ENCODE measurements at regions not wholly inside any gene's neighbourhood (a gene's known extent, or its start where the extent isn't known, plus 50 kb on each side); places are given as distances from the start of the nearest gene placed in this dataset.

DNA sequence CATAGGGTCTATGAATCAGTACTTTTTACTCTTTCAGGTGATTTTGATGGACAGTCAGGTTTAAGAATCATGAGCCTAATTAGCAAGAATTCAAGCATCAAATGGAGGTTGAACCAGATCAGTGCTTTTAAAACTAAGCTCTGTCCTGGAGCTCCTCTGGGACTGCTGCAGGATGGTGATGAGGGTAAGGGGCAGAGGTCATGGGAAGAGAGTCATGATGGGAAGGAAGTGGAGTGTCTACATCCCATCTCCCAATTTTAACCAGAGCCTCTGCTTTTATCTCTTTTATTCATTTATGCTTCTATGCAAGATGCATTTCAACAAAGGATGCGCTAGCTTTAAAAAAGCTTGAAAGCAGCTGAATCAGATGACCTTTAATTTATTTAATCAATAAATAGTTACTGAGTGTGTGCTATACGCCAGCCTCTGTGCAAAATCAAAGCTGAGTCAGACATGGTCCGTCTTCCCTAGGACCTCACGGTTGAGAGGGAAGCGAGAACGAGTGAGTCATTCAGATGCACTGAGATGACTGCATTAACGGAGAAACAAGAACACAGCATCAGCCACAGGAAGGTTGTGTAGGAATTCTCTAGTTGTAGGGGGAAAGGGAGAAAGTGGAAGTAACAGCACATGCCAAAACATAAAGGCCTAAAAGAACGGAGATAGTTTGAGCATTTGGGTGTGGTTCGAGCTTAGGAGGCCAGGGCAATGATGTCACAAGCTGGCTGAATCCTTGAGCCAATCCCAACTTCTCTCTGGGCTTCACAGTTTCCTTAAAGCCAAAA, 441.6 kb upstream of the BRINP1 start:
- no peak for DNase-seq

GRCh38 chr9:119803679-119804078, 434.4 kb upstream of the BRINP1 start:
- no peak for DNase-seq

GRCh38 chr9:119802621-119803020, 433.4 kb upstream of the BRINP1 start:
- DNase-seq, result no peak

GRCh38 chr9:119802133-119802532, 432.9 kb upstream of the BRINP1 start:
- no peak for DNase-seq

DNA sequence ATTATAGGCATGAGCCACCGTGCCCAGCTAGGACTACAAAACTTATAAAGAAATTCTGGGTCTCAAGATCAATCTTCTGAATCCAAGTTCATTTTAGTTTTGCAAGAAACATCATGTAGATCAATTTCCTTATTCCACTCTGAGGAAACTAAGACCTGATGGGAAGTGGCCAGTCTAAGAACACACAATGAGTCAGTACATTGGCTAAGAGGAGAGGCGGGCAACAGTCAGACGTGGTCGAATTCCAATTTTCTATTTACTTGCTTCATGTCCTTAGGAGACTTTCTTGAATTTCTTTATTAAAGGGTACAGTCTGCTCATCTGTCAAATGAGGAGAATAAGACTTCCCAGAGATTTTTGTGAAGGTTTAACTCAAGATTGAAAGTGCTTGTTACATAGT, 432.1 kb upstream of the BRINP1 start:
- no peak for DNase-seq

DNA sequence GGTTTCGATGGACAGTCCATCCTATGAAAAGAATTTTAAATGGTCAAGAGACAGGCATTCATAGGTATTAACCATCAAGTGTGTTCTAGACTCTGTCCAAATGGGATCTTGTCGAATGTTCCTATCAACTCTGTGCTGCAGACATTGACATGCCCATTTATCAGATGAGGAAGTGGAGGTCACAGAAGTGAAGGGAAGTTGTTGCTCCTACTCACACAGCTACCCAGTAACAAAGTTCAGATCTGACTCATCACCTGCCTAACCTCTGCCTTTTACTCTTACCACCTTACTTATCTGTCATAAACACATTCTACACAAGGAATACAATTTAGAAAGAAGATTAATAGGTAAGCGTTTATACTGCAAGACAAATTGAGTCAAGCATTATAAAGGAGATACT, 426.2 kb upstream of the BRINP1 start:
- no peak for DNase-seq

DNA sequence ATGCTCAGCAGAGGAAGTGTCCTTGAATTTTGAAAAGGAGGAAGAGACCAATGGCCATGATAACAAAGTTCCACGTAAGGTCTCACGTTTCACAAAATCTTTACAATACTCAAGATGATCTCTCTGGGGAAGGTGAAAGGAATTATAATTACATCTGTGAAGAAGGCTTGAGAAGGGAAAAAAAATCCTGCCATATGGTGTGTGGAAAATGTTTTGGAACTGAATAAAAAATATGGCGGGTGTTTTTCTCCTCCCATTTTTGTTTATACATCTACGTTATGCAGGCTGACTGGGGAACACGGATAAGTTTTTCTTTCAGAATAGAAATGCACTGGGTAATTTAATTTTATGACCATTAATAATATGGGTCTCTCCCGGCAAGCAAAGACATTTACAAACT, 425.6 kb upstream of the BRINP1 start:
- no peak for DNase-seq

GRCh38 chr9:119793218-119793617, 424.0 kb upstream of the BRINP1 start:
- DNase-seq, result no peak

GRCh38 chr9:119792242-119792641, 423.0 kb upstream of the BRINP1 start:
- DNase-seq, result no peak

DNA sequence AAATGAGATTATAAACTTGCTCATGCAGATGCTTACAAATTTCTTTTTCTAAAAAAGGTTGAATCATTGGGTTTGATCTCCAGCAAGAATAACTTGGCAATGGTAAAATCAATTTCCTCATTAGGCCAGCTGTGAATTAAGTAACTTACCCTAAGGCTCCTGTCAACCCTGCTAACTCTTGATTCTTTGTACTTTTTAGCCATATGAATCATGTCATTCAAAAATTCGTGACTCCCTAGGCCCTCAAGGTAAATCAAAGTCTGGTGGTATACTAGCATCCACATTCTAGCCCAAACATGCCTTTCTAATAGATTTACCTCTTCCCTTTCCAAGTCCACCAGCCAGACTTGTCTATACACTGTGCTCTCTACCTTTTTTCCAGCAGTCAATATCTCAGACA, 420.8 kb upstream of the BRINP1 start:
- DNase-seq, result no peak

- DNase-seq, result no peak
Observed at GRCh38 chr9:119788921-119789320, 419.7 kb upstream of the BRINP1 start.

- no peak for DNase-seq
Observed at GRCh38 chr9:119781886-119782285, 412.7 kb upstream of the BRINP1 start.

- no peak for DNase-seq
Observed at GRCh38 chr9:119775410-119775809, 406.2 kb upstream of the BRINP1 start.

GRCh38 chr9:119773823-119774222, 404.6 kb upstream of the BRINP1 start:
- DNase-seq, result no peak

DNA sequence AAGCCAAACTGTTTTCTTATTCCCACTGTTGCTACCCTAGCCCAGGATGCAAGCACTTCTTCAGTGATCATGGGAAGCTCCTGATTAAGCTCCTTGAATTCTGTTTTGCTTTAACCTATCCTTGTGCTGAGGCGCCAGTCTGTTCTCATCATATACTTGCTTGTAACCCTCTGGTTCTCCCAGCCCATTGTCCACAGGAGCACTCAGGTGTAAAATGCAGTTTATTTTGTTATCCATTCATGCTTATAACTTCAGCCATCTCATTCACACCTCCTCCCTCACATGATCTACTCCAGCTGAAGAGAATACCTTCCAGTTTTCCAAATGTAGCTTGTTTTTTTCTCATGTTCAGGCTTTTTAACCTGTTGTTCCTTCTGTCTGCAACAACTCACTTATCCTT, 402.1 kb upstream of the BRINP1 start:
- no peak for DNase-seq

DNA sequence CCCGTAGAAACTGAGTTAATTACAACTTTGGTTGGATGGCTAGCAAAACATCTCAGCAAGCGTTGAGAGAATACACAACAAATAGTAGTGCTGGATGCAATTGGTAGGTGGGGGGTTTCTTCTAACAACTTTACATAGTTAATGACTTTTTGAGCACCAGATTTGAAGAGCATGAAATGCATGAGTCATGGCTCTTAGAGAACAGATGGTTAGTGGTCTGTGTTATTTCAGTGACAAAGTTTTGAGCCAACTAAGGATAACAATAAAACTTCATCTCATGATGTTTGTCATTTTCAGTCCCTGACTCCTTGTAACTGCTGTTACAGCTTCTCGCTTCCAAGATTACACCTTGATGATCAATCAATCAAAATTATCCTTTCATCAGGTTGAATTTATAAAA, 399.0 kb upstream of the BRINP1 start:
- DNase-seq, result no peak

GRCh38 chr9:119765632-119766175, 396.5 kb upstream of the BRINP1 start:
- DNase-seq, result no peak

DNA sequence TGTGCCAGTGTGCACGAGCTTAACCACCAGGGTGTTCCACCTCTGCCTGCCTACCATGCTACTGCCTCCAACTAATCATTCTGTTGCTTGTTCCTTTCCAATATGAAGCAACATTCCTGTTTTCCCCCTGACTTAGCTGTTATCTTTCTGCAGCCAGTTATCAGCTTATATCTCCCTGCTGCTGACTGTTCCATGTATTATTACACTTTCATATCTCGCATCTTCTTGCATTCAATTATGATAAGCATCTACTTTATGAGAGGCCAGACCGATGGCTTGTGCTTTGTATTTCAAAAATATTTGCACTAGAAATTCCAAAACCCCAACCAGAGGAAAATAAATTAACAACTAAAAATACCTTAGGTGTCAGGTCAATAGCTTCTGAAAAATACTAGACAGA, 394.0 kb upstream of the BRINP1 start:
- no peak for DNase-seq

- DNase-seq, result no peak
Observed at GRCh38 chr9:119761812-119762211, 392.6 kb upstream of the BRINP1 start.

DNA sequence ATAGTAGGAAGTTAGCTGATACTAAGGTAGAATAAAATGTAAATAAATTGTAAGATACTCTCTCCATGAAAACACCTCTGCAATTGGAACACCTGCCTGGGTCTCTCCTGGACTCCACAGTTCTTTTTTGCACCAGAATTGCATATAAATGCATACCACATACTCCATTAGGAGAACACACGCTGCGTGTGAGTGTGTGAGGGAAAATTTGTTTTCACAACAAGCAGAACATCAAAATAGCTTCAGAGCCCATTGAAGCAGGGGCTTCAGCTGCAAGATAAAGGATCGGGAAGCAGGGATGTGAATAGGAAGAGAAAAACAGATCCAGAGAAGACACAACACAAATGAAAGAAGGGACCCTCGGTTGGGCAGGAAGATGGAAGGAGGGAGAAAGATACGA, 389.8 kb upstream of the BRINP1 start:
- DNase-seq, result no peak

DNA sequence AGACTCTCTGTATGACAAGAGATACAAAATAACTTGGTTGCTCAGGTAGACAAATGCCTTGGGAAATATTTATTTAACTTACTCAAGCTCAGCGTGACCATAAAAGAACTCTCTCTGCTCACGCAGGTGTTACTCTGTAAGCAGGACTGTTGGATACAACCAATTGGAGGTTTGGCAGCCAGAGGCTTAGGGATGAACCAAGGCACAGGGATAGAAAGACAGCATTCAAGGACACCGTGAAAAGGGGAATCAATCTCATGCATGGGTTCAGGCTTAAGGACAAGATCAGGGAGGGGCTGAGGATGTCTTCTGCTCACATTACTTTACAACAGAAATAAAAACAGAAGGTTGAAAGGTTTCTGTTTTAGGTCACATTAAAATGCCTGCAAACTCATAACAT, 389.0 kb upstream of the BRINP1 start:
- no peak for DNase-seq

- DNase-seq, result no peak
Observed at GRCh38 chr9:119739476-119739875, 370.2 kb upstream of the BRINP1 start.

DNA sequence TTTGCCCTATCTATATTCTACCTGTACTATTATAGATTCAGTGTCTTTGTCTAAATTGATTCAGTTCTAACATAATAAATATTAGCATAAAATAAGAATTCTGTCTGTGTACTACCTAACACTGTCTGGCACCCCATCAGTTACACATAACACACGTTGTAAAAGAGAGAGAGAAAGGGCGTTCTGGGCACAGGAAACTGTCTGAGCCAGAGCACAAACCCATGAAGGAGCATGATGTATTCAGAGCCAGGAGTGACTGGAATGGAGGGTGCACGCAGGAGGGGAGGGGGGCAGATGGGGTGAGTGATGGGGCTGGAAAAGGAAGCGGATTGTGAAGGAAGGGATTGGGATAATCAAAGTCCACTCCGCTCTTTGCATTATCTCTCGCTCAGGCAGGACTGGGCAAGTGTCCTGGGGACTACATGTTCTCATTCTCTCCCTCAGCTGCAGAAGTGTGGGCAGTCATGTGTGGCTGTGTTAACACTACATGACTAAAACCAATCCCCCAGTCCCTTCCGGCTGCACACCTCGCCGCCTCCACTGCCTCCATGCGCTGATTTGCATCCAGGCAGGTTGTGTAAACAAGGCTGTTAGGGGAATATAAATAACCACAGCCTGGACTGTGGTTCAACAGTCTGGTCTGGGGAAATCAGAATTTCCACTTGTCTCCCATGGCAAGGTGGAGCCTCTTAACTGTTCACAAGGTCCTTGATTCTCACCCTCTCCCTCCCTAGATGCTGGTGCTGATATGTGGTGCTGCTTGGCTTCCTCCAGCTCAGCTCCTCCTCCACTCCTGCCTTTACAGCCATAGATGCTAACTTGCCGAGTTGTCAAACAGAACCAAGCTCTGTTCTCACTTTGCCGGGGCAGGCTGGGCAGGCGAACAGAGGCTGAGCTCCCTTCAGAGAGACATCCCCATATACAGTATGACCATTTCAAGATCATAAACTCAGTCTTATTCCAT, 367.5 kb upstream of the BRINP1 start:
- no peak for DNase-seq

- no peak for DNase-seq
Observed at GRCh38 chr9:119727988-119728387, 358.8 kb upstream of the BRINP1 start.

All from CD4-positive, alpha-beta T cell treated with Interleukin-4 for 1 hour (primary cell).